AG04450 (cell line): ENCODE measurements at regions not wholly inside any gene's neighbourhood (a gene's known extent, or its start where the extent isn't known, plus 50 kb on each side); places are given as distances from the start of the nearest gene placed in this dataset.

Source experiments
- CTCF ChIA-PET: fragments of 300-600, 350-600 bp; formaldehyde crosslinking; extraction: SDS; loops from one replicate; lab custom pipeline; 2022; ENCODE audit warnings: antibody characterized with exemption, inconsistent platforms; lab: Charles Lee
- POLR2A ChIA-PET: fragments of 350-600 bp; formaldehyde crosslinking; extraction: SDS; loops from one replicate; lab custom pipeline; 2021; ENCODE audit warnings: antibody characterized with exemption, inconsistent platforms; lab: Yijun Ruan, JAX
- DNase-seq: peaks from one replicate; pipeline ENCODE4 v3.0.0-alpha.2; 2011; ENCODE audit warnings: low read depth, low spot score
- H3K27ac ChIP-seq: one replicate; pipeline ENCODE4 v1.5.1; 2012; ENCODE audit warnings: low read depth, low read length, control low read depth
- H3K27me3 ChIP-seq: one replicate; pipeline ENCODE4 v1.6.0; 2012; ENCODE audit warnings: low read length; ENCODE audit not compliant: control insufficient read depth, insufficient read depth
- H3K4me3 ChIP-seq: 2 replicates; pipeline ENCODE4 v1.5.1; 2011; ENCODE audit warnings: mild to moderate bottlenecking, low read depth, low read length, control low read depth
- H3K9me3 ChIP-seq: 2 replicates; pipeline ENCODE4 v1.5.1; 2012; ENCODE audit warnings: low read length; ENCODE audit not compliant: control insufficient read depth, insufficient read depth
- CTCF ChIP-seq: IDR thresholded peaks from 2 replicates; pipeline ENCODE4 v1.5.1; 2011; ENCODE audit warnings: low read depth, low read length, control low read depth, inconsistent platforms

GRCh38 chr2:67872481-67872880 lies 190.3 kb downstream of the C1D start:
- POLR2A ChIA-PET = no interaction called here

DNA sequence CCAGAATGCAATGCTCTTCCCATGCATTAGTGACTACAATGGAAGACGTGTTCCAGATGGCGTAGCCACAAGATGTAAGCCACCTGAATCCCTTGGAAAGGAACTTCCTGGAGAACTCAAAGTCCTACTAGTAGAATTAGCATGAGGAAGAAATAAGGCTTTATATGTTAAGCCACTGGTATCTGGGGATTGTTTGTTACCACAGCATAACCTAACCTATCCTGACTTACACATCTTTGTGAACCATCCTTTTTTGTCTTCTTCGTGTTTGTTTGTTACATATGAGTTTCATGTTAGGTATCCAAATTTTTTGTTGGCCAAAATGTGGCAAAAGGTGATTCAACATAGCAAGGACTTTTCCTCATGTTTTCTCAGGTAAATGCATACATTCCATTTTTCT lies 188.9 kb downstream of the C1D start:
- no peak for DNase-seq
- no peak overlapping the region for H3K4me3 ChIP-seq
- ChIA-PET CTCF (interaction anchor here (0.6 kb wide), 1 partner anchor 476 kb away, joined by 4 read pairs; no protein-coding TSS in a partner anchor), POLR2A (no interaction called here)
- TF ChIP-seq CTCF = no peak
- no peaks in the 10 kb centered on the region for H3K27me3 ChIP-seq
- H3K9me3 ChIP-seq = no peaks in the 10 kb centered on the region
- no peak overlapping the region for H3K27ac ChIP-seq

More at GRCh38 chr2:67872481-67872880, 190.3 kb downstream of the C1D start:
- no peaks in the 10 kb centered on the region for H3K9me3 ChIP-seq
- H3K27ac ChIP-seq = no peak overlapping the region
- H3K4me3 ChIP-seq = no peak overlapping the region
- no peak for DNase-seq
- H3K27me3 ChIP-seq = no peaks in the 10 kb centered on the region
- CTCF ChIA-PET = interaction anchor here (1.3 to 1.5 kb wide), 2 partner anchors 26 to 222 kb away, joined by 3 to 4 read pairs; no protein-coding TSS in a partner anchor
- TF ChIP-seq CTCF = no peak

GRCh38 chr2:67876176-67876575 lies 186.6 kb downstream of the C1D start:
- ChIA-PET POLR2A (no interaction called here), CTCF (no interaction called here)
- TF ChIP-seq CTCF = no peak
- DNase-seq = no peak
- Histone ChIP-seq H3K4me3 (no peak overlapping the region), H3K27ac (no peak overlapping the region), H3K9me3 (peaks cover 3% of the 10 kb centered on the region; the same call in 1 of the 2 replicates), H3K27me3 (no peaks in the 10 kb centered on the region)

GRCh38 chr2:67877301-67877700 lies 185.5 kb downstream of the C1D start:
- no peak overlapping the region for H3K4me3 ChIP-seq
- DNase-seq = no peak
- no peak overlapping the region for H3K27ac ChIP-seq
- peaks cover 3% of the 10 kb centered on the region; the same call in 1 of the 2 replicates for H3K9me3 ChIP-seq
- ChIA-PET POLR2A (no interaction called here), CTCF (no interaction called here)
- TF ChIP-seq CTCF = no peak
- no peaks in the 10 kb centered on the region for H3K27me3 ChIP-seq

DNA sequence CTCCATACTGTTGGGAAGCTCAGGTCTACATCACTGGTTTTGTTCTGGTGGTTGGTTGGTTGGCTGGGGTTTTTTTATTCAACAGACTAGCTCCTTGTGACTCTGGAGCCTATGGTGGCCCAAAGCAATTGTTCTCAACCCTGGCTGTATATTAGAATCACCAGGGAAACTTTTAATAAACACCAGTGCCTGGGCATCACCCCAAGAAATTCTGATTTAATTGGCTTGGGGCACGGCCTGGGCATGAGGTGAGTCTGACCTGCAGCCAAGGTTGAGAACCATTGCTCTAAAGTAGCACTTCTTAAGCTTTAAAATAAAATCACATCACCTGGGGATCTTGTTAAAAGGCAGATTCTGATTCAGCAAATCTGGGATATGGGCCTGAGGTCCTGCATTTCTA lies 184.1 kb downstream of the C1D start:
- H3K27ac ChIP-seq = no peak overlapping the region
- H3K4me3 ChIP-seq = no peak overlapping the region
- ChIA-PET POLR2A (no interaction called here), CTCF (interaction anchor here (0.8 kb wide), 1 partner anchor 32 kb away, joined by 4 read pairs; no protein-coding TSS in a partner anchor)
- no peak for TF ChIP-seq CTCF
- no peaks in the 10 kb centered on the region for H3K27me3 ChIP-seq
- DNase-seq = no peak
- peaks cover 3% of the 10 kb centered on the region; the same call in 1 of the 2 replicates for H3K9me3 ChIP-seq
